H9 (cell line): ENCODE measurements at regions not wholly inside any gene's neighbourhood (a gene's known extent, or its start where the extent isn't known, plus 50 kb on each side); places are given as distances from the start of the nearest gene placed in this dataset.

Source experiments
- DNase-seq: peaks from one replicate; pipeline ENCODE4 v3.0.0-alpha.2; 2017
- H2AFZ ChIP-seq: one replicate; pipeline ENCODE4 v1.6.1; 2013; ENCODE audit warnings: mild to moderate bottlenecking, low read length, control low read depth, moderate library complexity
- H2AK5ac ChIP-seq: 2 replicates; pipeline ENCODE4 v1.6.1; 2013; ENCODE audit warnings: low read length, control low read depth, mixed read lengths; ENCODE audit not compliant: insufficient read length
- H2BK120ac ChIP-seq: one replicate; pipeline ENCODE4 v1.6.1; 2013; ENCODE audit warnings: low read depth, mild to moderate bottlenecking, low read length, control low read depth, inconsistent platforms; ENCODE audit not compliant: poor library complexity, severe bottlenecking
- H2BK12ac ChIP-seq: 2 replicates; pipeline ENCODE4 v1.6.1; 2013; ENCODE audit warnings: low read length, control low read depth, mixed read lengths, low read depth; ENCODE audit not compliant: insufficient read length
- H2BK15ac ChIP-seq: 2 replicates; pipeline ENCODE4 v1.6.1; 2013; ENCODE audit warnings: low read depth, low read length, control low read depth
- H2BK20ac ChIP-seq: one replicate; pipeline ENCODE4 v1.6.1; 2013; ENCODE audit warnings: low read depth, mild to moderate bottlenecking, low read length, control low read depth, inconsistent platforms; ENCODE audit not compliant: poor library complexity, severe bottlenecking
- H2BK5ac ChIP-seq: 2 replicates; pipeline ENCODE4 v1.6.1; 2013; ENCODE audit warnings: low read length, control low read depth, mixed read lengths; ENCODE audit not compliant: insufficient read length
- H3K14ac ChIP-seq: 2 replicates; pipeline ENCODE4 v1.6.1; 2013; ENCODE audit warnings: low read length, control low read depth; ENCODE audit not compliant: insufficient read depth
- H3K18ac ChIP-seq: 2 replicates; pipeline ENCODE4 v1.6.1; 2013; ENCODE audit warnings: low read depth, mild to moderate bottlenecking, mixed read lengths, low read length, control low read depth; ENCODE audit not compliant: insufficient read length
- H3K23ac ChIP-seq: 2 replicates; pipeline ENCODE4 v1.6.1; 2013; ENCODE audit warnings: low read length, control low read depth, mixed read lengths, low read depth; ENCODE audit not compliant: insufficient read length
- H3K23me2 ChIP-seq: 2 replicates; pipeline ENCODE4 v1.6.1; 2013; ENCODE audit warnings: low read depth, mild to moderate bottlenecking, mixed read lengths, low read length, control low read depth; ENCODE audit not compliant: insufficient read length, poor library complexity, severe bottlenecking
- H3K27ac ChIP-seq: 2 replicates; pipeline ENCODE4 v1.5.1; 2013; ENCODE audit warnings: low read length, control low read depth, mixed read lengths, low read depth; ENCODE audit not compliant: insufficient read length
- H3K27me3 ChIP-seq: 2 replicates; pipeline ENCODE4 v1.6.1; 2013; ENCODE audit warnings: low read length, control low read depth, inconsistent platforms; ENCODE audit not compliant: insufficient read depth
- H3K4ac ChIP-seq: 2 replicates; pipeline ENCODE4 v1.6.1; 2013; ENCODE audit warnings: low read depth, mild to moderate bottlenecking, control low read depth, inconsistent platforms, low read length, moderate library complexity
- H3K4me1 ChIP-seq: 2 replicates; pipeline ENCODE4 v1.6.1; 2013; ENCODE audit warnings: low read length, control low read depth, inconsistent platforms; ENCODE audit not compliant: insufficient read depth
- H3K4me2 ChIP-seq: 2 replicates; pipeline ENCODE4 v1.6.1; 2013; ENCODE audit warnings: low read length, control low read depth, mixed read lengths; ENCODE audit not compliant: insufficient read length, insufficient read depth
- H3K56ac ChIP-seq: 2 replicates; pipeline ENCODE4 v1.6.1; 2013; ENCODE audit warnings: low read depth, mild to moderate bottlenecking, mixed read lengths, low read length, control low read depth; ENCODE audit not compliant: insufficient read length
- H3K79me1 ChIP-seq: 2 replicates; pipeline ENCODE4 v1.6.1; 2013; ENCODE audit warnings: low read depth, mild to moderate bottlenecking, moderate library complexity, low read length, control low read depth, inconsistent platforms; ENCODE audit not compliant: insufficient read depth, poor library complexity, severe bottlenecking
- H3K79me2 ChIP-seq: 2 replicates; pipeline ENCODE4 v1.6.1; 2013; ENCODE audit warnings: low read length, control low read depth, inconsistent platforms; ENCODE audit not compliant: insufficient read depth
- H3K9ac ChIP-seq: 2 replicates; pipeline ENCODE4 v1.6.1; 2013; ENCODE audit warnings: low read length, control low read depth, mixed read lengths; ENCODE audit not compliant: insufficient read length; ENCODE audit errors: extremely low read depth
- H3K9me3 ChIP-seq: one replicate; pipeline ENCODE4 v1.6.1; 2013; ENCODE audit warnings: low read depth, low read length, inconsistent platforms; ENCODE audit not compliant: control insufficient read depth
- H3T11ph ChIP-seq: one replicate; pipeline ENCODE4 v1.6.1; 2013; ENCODE audit warnings: mild to moderate bottlenecking, low read length, control low read depth, inconsistent platforms
- H4K20me1 ChIP-seq: one replicate; pipeline ENCODE4 v1.6.1; 2013; ENCODE audit not compliant: control insufficient read depth, insufficient read length, insufficient read depth
- H4K5ac ChIP-seq: 2 replicates; pipeline ENCODE4 v1.6.1; 2013; ENCODE audit warnings: low read depth, mild to moderate bottlenecking, mixed read lengths, low read length, control low read depth; ENCODE audit not compliant: insufficient read length
- H4K8ac ChIP-seq: replicated peaks from 2 replicates; pipeline ENCODE4 v1.6.1; 2013; ENCODE audit warnings: low read length, control low read depth, mixed read lengths, low read depth; ENCODE audit not compliant: insufficient read length
- H4K91ac ChIP-seq: 2 replicates; pipeline ENCODE4 v1.6.1; 2013; ENCODE audit warnings: low read depth, mild to moderate bottlenecking, moderate library complexity, mixed read lengths, low read length, control low read depth; ENCODE audit not compliant: insufficient read length
- H3K27ac Mint-ChIP-seq, 3 experiments: 2 replicates in 2 of 3; 3 replicates in 1 of 3; pipeline ENCODE4 v1.8.0; 2020 to 2021; ENCODE audit warnings: mixed read lengths in 3 of 3, mild to moderate bottlenecking in 1 of 3, moderate library complexity in 1 of 3
- H3K27me3 Mint-ChIP-seq: 2 replicates; pipeline ENCODE4 v1.8.0; 2021; ENCODE audit warnings: low read depth, mild to moderate bottlenecking, moderate library complexity, mixed read lengths
- H3K36me3 Mint-ChIP-seq, 3 experiments: 2 replicates in 2 of 3; 3 replicates in 1 of 3; pipeline ENCODE4 v1.8.0; 2020 to 2021; ENCODE audit warnings: low read depth in 3 of 3, mixed read lengths in 3 of 3; ENCODE audit not compliant: insufficient read depth in 1 of 3
- H3K4me1 Mint-ChIP-seq, 2 experiments: 2 replicates each; pipeline ENCODE4 v1.8.0; 2020; ENCODE audit warnings: mixed read lengths in 2 of 2
- H3K4me3 Mint-ChIP-seq, 2 experiments: 2 replicates in 1 of 2; 3 replicates in 1 of 2; pipeline ENCODE4 v1.8.0; 2020 to 2021; ENCODE audit warnings: mild to moderate bottlenecking in 2 of 2, mixed read lengths in 2 of 2, moderate library complexity in 1 of 2
- H3K9me3 Mint-ChIP-seq, 2 experiments: 2 replicates in 1 of 2; 3 replicates in 1 of 2; pipeline ENCODE4 v1.8.0; 2020; ENCODE audit warnings: mild to moderate bottlenecking in 2 of 2, mixed read lengths in 2 of 2, moderate library complexity in 1 of 2
- WGBS: extraction: QIAGEN DNeasy Blood & Tissue Kit; methylation state at CpG from one replicate; pipeline ENCODE4 v1.1.7; 2013; ENCODE audit warnings: missing lambda C conversion rate, low lambda C conversion rate, mixed read lengths; ENCODE audit not compliant: insufficient read length; ENCODE audit errors: extremely low coverage; 5-methylcytosine and 5-hydroxymethylcytosine counted together
- TF ChIP-seq, protein P1 (sequence below): fragments of 200-600 bp; sonication (generic); conservative IDR thresholded peaks from 3 replicates; pipeline ENCODE4 v1.8.0; 2021; ENCODE audit warnings: antibody characterized with exemption, mild to moderate bottlenecking

DNA sequence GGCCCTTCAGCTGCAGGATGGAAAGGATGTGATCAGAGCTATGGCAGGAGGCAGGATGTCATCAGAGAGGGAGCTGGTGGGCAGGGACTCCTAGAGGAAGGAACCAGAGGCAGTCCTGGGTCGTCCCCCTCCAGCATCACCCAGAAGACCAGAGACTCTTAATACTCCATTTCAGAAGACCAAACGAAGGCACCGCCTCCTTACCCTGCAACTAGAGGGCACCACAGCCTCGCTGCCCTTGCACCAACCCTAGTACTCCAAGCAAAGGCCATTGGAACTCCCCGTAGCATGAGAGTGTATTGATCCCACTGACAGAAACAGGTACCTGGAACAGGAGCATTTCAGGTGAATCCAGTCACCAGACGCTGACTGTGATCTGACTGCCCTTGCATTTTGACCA lies 598.1 kb downstream of the NPHP4 start:
- H3K9ac ChIP-seq: no peak overlapping the region
- WGBS: no CpG with 5 or more reads among the region's 6 CpGs
- Mint-ChIP-seq H3K27ac (no peak overlapping the region), H3K4me1 (peaks cover 0 to 5% of the 10 kb centered on the region in 2 experiments; a peak in 1 of 4 replicates), H3K9me3 (peaks cover 0 to 3% of the 10 kb centered on the region in 2 experiments; a peak in 1 of 5 replicates), H3K36me3 (no peaks in the 10 kb centered on the region), H3K4me3 (no peak overlapping the region), H3K27me3 (peaks cover 9% of the 10 kb centered on the region)
- no peak overlapping the region for H3K27ac ChIP-seq
- H3T11ph ChIP-seq: no peak overlapping the region
- no peaks in the 10 kb centered on the region for H3K79me2 ChIP-seq
- peaks cover 2% of the 10 kb centered on the region for H3K23me2 ChIP-seq
- TF ChIP-seq, protein P1, sequence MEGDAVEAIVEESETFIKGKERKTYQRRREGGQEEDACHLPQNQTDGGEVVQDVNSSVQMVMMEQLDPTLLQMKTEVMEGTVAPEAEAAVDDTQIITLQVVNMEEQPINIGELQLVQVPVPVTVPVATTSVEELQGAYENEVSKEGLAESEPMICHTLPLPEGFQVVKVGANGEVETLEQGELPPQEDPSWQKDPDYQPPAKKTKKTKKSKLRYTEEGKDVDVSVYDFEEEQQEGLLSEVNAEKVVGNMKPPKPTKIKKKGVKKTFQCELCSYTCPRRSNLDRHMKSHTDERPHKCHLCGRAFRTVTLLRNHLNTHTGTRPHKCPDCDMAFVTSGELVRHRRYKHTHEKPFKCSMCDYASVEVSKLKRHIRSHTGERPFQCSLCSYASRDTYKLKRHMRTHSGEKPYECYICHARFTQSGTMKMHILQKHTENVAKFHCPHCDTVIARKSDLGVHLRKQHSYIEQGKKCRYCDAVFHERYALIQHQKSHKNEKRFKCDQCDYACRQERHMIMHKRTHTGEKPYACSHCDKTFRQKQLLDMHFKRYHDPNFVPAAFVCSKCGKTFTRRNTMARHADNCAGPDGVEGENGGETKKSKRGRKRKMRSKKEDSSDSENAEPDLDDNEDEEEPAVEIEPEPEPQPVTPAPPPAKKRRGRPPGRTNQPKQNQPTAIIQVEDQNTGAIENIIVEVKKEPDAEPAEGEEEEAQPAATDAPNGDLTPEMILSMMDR: peak; percentile 54
- no peak overlapping the region for H2BK15ac ChIP-seq
- H3K14ac ChIP-seq: no peak overlapping the region
- H3K9me3 ChIP-seq: peaks cover 5% of the 10 kb centered on the region
- H3K79me1 ChIP-seq: no peaks in the 10 kb centered on the region
- peak; percentile 51 for DNase-seq
- H4K5ac ChIP-seq: no peak overlapping the region
- no peak overlapping the region for H2AFZ ChIP-seq
- H3K27me3 ChIP-seq: no peaks in the 10 kb centered on the region
- H3K4ac ChIP-seq: no peak overlapping the region
- H2BK20ac ChIP-seq: no peak overlapping the region
- H2BK120ac ChIP-seq: no peak overlapping the region
- H3K18ac ChIP-seq: no peak overlapping the region
- H2BK12ac ChIP-seq: no peak overlapping the region
- H3K4me1 ChIP-seq: no peaks in the 10 kb centered on the region
- H4K91ac ChIP-seq: no peak overlapping the region
- H2BK5ac ChIP-seq: no peak overlapping the region
- no peaks in the 10 kb centered on the region for H4K20me1 ChIP-seq
- H2AK5ac ChIP-seq: no peak overlapping the region
- no peak overlapping the region for H4K8ac ChIP-seq
- H3K4me2 ChIP-seq: no peak overlapping the region
- H3K23ac ChIP-seq: no peak overlapping the region
- H3K56ac ChIP-seq: no peak overlapping the region
